NCI-H1417 treated with DMSO at 0.1 percent for 48 hours (cell line): ENCODE measurements at regions not wholly inside any gene's neighbourhood (a gene's known extent, or its start where the extent isn't known, plus 50 kb on each side); places are given as distances from the start of the nearest gene placed in this dataset.
"Not testable (repeated sequence)": the region's sequence is repeated elsewhere in the genome, so short reads cannot be mapped to it uniquely, and the experiment has no call there.

Experiments
- DNase-seq: peaks from one replicate; lab custom pipeline; 2025; lab: John Stamatoyannopoulos, UW

- DNase-seq = no peak
Measured at GRCh38 chr14:29982171-29982570, 54.5 kb upstream of the PRKD1 start.

- DNase-seq = no peak
Measured at GRCh38 chr14:29982993-29983392, 55.3 kb upstream of the PRKD1 start.

GRCh38 chr14:29990344-29990857 lies 62.8 kb upstream of the PRKD1 start:
- not testable (repeated sequence) for DNase-seq

GRCh38 chr14:29990993-29991392 lies 63.3 kb upstream of the PRKD1 start:
- DNase-seq = no peak

GRCh38 chr14:29993143-29993542 lies 65.5 kb upstream of the PRKD1 start:
- no peak for DNase-seq

- DNase-seq = no peak
Measured at GRCh38 chr14:29999013-29999539, 71.4 kb upstream of the PRKD1 start.

GRCh38 chr14:30002859-30003258 lies 75.2 kb upstream of the PRKD1 start:
- DNase-seq = no peak

GRCh38 chr14:30005114-30005808 lies 77.6 kb upstream of the PRKD1 start:
- DNase-seq = peak; percentile 35

GRCh38 chr14:30006695-30007094 lies 79.0 kb upstream of the PRKD1 start:
- DNase-seq = no peak

GRCh38 chr14:30015489-30015888 lies 87.8 kb upstream of the PRKD1 start:
- no peak for DNase-seq

- no peak for DNase-seq
Measured at GRCh38 chr14:30016002-30016401, 88.4 kb upstream of the PRKD1 start.

- no peak for DNase-seq
Measured at GRCh38 chr14:30017370-30017993, 89.8 kb upstream of the PRKD1 start.

GRCh38 chr14:30020271-30020670 lies 92.6 kb upstream of the PRKD1 start:
- peak; percentile 21 for DNase-seq

GRCh38 chr14:30020687-30021086 lies 93.0 kb upstream of the PRKD1 start:
- DNase-seq = no peak

- not testable (repeated sequence) for DNase-seq
Measured at GRCh38 chr14:30023350-30023749, 95.7 kb upstream of the PRKD1 start.

- peak; percentile 89 for DNase-seq
Measured at GRCh38 chr14:30034152-30034551, 106.5 kb upstream of the PRKD1 start.

GRCh38 chr14:30035361-30035760 lies 107.7 kb upstream of the PRKD1 start:
- DNase-seq = peak; percentile 73

GRCh38 chr14:30045720-30046119 lies 118.1 kb upstream of the PRKD1 start:
- DNase-seq = no peak

GRCh38 chr14:30053103-30053502 lies 125.5 kb upstream of the PRKD1 start:
- DNase-seq = no peak

- no peak for DNase-seq
Measured at GRCh38 chr14:30054201-30054600, 126.6 kb upstream of the PRKD1 start.

- DNase-seq = no peak
Measured at GRCh38 chr14:30058401-30058800, 130.8 kb upstream of the PRKD1 start.

- DNase-seq = no peak
Measured at GRCh38 chr14:30063746-30064145, 136.1 kb upstream of the PRKD1 start.

- no peak for DNase-seq
Measured at GRCh38 chr14:30064454-30064853, 136.8 kb upstream of the PRKD1 start.
